ENCODE measurements at regions not wholly inside any gene's neighbourhood (a gene's known extent, or its start where the extent isn't known, plus 50 kb on each side); places are given as distances from the start of the nearest gene placed in this dataset.

DNA sequence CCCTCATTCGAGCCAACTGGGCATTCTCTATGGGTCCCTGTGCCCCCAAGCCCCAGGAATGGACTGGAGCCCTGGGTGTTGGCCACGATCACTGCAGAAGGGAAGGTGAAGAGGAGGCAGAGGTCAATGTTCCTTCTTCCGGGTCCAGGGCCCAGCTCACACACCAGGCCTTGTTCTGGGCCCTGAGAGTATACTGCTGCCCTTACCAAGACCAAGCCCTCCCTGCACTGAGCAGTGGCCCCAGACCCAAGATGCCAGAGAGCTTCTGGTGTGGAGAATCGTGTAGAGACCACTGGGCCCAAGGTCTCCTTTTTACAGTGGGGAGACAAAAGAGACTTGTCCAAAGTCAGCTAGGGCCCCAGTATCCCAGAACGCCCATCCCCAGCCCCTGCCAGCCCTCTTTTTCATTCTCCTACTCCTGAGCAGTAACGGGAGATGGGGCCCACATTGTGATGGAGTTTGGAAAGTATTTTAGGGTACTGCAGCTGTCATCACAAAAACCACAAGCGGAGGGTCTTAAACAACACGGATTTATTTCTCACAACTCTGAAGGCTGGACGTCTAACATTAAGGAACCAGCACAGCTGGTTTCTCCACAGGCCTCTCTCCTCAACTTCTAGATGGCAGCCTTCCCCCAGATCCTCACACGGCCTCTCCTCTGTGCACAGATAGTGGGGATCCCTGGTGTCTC lies 79.4 kb downstream of the PDGFA start:
- DNase-seq (ENCODE audit: low read depth), result no peak

DNA sequence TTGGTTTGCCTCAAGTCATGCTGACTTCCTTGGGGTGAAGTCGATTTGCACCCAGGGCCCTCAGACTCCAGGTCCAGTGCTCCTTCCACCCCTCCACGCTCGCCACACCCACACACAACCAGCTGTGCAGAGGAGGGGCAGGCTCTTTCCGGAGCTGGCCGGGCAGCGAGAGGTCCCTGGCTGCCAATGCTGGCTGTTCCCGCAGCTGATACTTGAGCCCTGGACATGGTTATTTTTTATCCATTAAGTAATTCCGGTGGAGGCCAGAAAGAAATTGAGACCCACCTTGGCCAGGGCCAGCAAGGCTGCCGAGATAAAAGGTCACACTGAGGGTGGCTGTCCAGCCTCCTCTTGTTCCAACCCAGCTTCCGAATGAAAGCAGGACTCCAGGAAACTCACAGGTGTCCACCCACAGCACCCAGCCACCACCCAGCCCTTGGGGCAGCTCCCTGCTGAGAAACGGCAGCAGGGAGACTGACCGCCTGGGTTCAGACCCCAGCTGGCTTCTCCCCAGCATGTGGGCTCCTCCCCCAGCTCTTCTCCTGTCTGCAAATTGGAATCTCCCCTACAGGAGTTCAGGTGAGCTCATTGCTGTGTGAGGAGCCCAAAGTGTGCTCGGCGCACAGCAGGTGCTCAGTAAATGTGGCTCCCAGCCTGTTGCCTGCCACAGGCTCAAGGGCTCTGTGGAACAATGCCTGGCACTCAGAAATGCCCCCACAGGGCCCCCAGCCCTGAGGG lies 77.8 kb downstream of the PDGFA start:
- DNase-seq (ENCODE audit: low read depth), result no peak

DNA sequence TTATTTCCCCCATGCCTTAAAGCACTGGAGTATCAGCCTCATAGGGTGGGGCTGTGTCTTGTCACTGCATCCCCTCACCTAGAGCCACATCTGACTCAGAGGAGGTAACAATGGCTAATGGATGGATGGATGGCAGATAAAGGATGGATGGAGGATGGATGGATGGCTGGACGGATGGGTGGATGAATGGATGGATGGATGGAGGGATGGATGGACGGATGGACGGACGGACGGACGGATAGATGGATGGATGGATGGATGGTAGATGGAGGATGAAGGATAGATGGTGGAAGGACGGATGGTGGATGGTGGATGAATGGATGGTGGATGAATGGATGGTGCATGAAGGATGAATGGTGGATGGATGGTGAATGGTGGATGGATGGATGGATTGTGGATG lies 77.2 kb downstream of the PDGFA start:
- no peak for DNase-seq (ENCODE audit: low read depth)

DNA sequence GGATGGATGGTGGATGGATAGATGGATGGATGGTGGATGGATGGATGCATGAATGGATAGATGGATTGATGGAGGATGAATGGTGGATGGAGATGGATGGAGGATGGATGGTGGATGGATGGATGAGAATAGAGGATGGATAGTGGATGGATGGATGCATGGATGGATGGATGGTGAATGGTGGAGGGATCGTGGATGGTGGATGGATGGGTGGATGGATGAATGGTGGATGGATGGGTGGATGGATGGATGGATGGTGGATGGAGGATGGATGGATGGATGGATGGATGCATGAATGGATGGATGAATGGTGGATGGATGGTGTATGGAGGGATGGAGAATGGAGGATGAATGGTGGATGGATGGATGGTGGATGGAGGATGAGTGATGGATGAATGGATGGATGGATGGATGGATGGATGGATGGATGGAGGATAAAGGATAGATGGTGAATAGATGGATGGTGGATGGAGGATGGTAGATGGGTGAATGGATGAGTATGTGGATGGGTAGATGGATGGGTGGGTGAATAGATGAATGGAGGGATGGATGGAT lies 76.3 kb downstream of the PDGFA start:
- no peak for DNase-seq (ENCODE audit: low read depth)

DNA sequence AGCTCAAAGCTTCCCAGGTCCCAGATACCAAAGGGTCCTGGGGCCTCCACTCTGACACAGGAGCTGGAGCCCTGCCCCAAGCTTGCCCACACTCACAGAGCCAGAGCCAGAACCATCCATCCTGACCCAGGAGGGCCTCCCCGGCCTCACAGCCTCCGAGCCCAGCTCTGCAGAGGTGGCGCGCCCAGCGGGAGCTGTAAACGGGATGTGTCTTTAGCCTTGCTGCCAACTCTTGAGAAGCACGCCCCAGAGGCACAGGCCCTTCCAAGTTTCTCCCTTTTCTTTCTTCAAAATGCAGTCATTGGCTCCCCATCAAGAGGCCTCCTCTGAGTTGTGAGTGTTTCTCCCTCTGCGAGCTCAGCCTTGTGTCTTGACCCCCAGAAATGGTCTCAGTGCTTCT lies 75.0 kb downstream of the PDGFA start:
- no peak for DNase-seq (ENCODE audit: low read depth)

- no peak for DNase-seq (ENCODE audit: low read depth)
These were observed 74.6 kb downstream of the PDGFA start for GRCh38 chr7:445020-445419.

DNA sequence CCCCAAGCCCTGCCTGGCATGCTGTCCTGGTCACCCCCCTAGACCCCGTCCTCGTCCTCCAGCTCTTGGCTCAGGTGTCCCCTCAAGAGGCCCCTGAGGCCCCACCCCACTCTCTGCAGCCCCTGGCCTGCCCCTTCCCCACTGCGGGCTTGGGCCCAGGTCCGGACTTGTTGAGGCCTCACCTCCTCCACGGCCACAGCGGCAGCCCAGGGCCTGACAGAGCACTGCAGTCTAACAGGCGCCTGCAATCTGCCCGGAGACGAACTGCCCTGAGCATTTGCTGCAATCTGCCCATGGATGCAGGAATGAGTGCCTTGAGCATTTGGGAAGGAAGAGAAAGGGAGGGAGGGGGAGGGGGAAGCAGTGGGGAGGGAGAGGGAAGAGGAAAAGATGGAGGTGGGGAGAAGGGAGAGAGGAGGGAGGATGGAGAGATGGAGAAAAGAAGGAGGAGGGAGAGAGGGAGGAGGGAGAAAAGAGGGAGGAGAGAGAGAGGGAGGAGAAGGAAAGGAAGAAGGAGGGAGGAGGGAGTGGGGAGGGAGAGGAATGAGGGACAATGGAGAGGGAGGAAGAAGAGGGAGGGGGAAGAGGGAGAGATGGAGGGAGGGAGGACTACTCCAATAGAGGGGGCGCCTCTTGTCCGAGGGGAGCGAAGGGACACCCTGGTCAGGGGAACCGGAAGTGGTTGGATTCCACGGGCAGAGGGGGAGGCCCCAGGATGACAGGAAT lies 73.9 kb downstream of the PDGFA start:
- no peak for DNase-seq (ENCODE audit: low read depth)

DNA sequence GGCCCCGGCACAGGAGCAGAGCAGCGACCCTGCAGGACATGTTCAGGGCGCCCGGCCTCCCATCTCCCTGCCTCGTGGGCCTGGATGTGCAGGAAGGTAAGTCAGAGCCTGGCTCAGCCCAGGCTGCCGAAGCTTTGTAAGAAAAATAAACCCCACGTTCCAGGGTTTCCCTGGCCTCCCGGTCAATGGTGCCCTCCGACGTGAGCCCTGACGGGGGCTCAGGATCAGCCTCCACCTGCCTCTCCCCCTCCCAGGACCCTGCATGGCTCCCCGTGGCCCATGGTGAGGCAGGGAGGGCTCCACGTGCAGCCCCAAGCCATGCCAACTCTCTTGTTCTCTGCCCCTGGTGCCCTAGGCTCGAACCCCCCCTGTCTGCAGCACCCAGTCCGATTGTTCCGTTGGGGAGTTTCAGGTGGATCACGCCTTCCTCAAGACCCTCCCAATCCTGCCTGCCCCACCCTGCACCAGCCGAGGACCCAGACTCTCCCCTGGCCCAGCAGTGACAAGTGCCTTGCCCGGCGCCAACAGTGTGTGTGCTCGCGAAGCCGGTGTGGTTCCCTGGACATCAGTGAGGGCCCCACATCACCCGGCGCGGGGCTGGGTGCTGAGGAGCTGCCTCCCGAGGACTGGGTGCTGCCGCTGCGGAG lies 73.2 kb downstream of the PDGFA start:
- DNase-seq (ENCODE audit: low read depth), result no peak

Data from activated T-cell treated with anti-CD3 and anti-CD28 coated beads for 48 hours (primary cell).